ENCODE measurements at regions not wholly inside any gene's neighbourhood (a gene's known extent, or its start where the extent isn't known, plus 50 kb on each side); places are given as distances from the start of the nearest gene placed in this dataset.

DNA sequence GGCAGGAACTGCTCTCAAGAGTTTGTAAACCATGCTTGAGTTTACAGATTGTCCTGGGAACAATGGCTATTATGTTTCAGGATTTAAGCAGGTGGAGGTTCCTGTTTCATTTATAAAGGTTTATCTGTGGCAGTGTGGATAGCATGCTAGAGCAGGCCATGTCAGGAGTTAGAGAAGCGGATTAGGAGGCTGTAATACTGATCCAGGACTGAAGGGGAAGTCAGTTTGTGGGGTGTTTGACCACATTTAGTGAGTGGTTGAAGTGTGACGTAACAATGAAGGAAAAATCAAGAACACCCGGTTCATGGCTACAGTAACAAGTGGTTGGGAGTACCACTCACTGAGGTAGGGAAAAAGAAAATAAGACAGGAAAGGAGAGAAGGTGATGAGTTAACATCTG lies 299.0 kb downstream of the TLR4 start:
- H3K4me3 ChIP-seq = no peak overlapping the region
- no peak overlapping the region for H3K27ac ChIP-seq
- ATAC-seq (no peak), DNase-seq (ENCODE audit: low read depth in 1 of 2, low spot score in 1 of 2) (no peak), FAIRE-seq (no peak)
- H3K4me2 ChIP-seq = no peak overlapping the region
- POLR2A ChIA-PET = no interaction called here
- WGBS (ENCODE audit: missing lambda C conversion rate) = 0% methylated on average over 3 of the region's 3 CpGs
- CTCF ChIA-PET = no interaction called here
- no peaks in the 10 kb centered on the region for H3K9me3 ChIP-seq
- TF ChIP-seq MYC (IDR thresholded peaks at IDR 0.05; ENCODE audit: borderline replicate concordance, low read length) = no peak
- TF ChIP-seq BCL3 (IDR thresholded peaks at IDR 0.05) = no peak
- TF ChIP-seq NR3C1 (IDR thresholded peaks at IDR 0.05) = no peak
- TF ChIP-seq ZFP36 (IDR thresholded peaks at IDR 0.05; ENCODE audit: borderline replicate concordance, partially characterized antibody) = no peak
- no peak for TF ChIP-seq JUN (IDR thresholded peaks at IDR 0.05)
- no peak for TF ChIP-seq CBX2 (IDR thresholded peaks at IDR 0.05; ENCODE audit: borderline replicate concordance, low read depth)
- no peak for TF ChIP-seq EHF (CRISPR knock-in tag; IDR thresholded peaks at IDR 0.05)
- no peak for TF ChIP-seq KDM1A (IDR thresholded peaks at IDR 0.05; ENCODE audit: low read depth)
- no peak for TF ChIP-seq CEBPB (IDR thresholded peaks at IDR 0.05)
- no peak for TF ChIP-seq HOXA7 (CRISPR knock-in tag; IDR thresholded peaks at IDR 0.05)
- TF ChIP-seq, protein P1, sequence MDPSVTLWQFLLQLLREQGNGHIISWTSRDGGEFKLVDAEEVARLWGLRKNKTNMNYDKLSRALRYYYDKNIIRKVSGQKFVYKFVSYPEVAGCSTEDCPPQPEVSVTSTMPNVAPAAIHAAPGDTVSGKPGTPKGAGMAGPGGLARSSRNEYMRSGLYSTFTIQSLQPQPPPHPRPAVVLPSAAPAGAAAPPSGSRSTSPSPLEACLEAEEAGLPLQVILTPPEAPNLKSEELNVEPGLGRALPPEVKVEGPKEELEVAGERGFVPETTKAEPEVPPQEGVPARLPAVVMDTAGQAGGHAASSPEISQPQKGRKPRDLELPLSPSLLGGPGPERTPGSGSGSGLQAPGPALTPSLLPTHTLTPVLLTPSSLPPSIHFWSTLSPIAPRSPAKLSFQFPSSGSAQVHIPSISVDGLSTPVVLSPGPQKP (IDR thresholded peaks at IDR 0.05; ENCODE audit: low read depth, low read length) = no peak
- TF ChIP-seq CHD4 (IDR thresholded peaks at IDR 0.05; ENCODE audit: borderline replicate concordance) = no peak
- no peak for TF ChIP-seq RNF2 (IDR thresholded peaks at IDR 0.05; ENCODE audit: borderline replicate concordance, low read depth)
- TF ChIP-seq SREBF2 (IDR thresholded peaks at IDR 0.05) = no peak
- TF ChIP-seq MAFK (IDR thresholded peaks at IDR 0.05; ENCODE audit: partially characterized antibody) = no peak
- TF ChIP-seq SMC3 (IDR thresholded peaks at IDR 0.05) = no peak
- TF ChIP-seq RAD21 (conservative IDR thresholded peaks at IDR 0.05 in 1 of 2, IDR thresholded peaks at IDR 0.05 in 1 of 2) = no peak
- no peaks in the 10 kb centered on the region for H3K4me1 ChIP-seq

- ChIA-PET POLR2A (no interaction called here), CTCF (interaction anchor here (0.6 kb wide), 2 partner anchors 25 to 320 kb away, joined by 3 read pairs; no protein-coding TSS in a partner anchor)
- Histone ChIP-seq H3K27ac (no peak overlapping the region), H3K9me3 (no peaks in the 10 kb centered on the region), H3K4me2 (no peak overlapping the region), H3K4me1 (no peaks in the 10 kb centered on the region), H3K4me3 (no peak overlapping the region)
- TF ChIP-seq TFCP2L1 (CRISPR knock-in tag; IDR thresholded peaks at IDR 0.05) (no peak), CBX8 (IDR thresholded peaks at IDR 0.05) (no peak)
- ATAC-seq (no peak), FAIRE-seq (no peak), DNase-seq (ENCODE audit: low read depth in 1 of 2, low spot score in 1 of 2) (no peak)
- WGBS (ENCODE audit: missing lambda C conversion rate) = 2% methylated on average over 4 of the region's 4 CpGs
Observed at GRCh38 chr9:118008246-118008645, 304.0 kb downstream of the TLR4 start.

DNA sequence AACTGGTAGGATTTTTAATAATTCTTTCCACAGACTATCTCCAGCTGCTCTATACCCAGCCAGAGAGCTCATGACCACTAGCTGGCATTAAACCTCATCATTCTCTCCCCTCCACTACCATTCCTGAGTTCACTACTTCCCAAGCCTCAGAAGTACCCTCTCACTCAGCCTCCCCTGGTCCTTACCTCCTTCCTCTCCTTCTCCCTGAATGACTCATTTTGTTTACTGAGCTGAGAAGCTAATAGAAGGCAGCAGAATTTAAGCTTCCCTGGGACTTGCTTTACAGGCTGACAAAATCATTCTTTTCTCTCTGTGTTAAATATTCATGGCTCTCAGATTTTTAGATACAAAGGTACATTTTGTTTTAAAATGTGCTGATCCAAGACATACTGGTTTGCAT lies 305.4 kb downstream of the TLR4 start:
- FAIRE-seq = no peak
- no peak overlapping the region for H3K27ac ChIP-seq
- CTCF ChIA-PET = interaction anchor here (0.8 kb wide), 1 partner anchor 41 kb away, joined by 3 read pairs; no protein-coding TSS in a partner anchor

More for the DNA sequence above, 305.4 kb downstream of the TLR4 start:
- Histone ChIP-seq H3K4me1 (no peaks in the 10 kb centered on the region), H3K4me3 (no peak overlapping the region), H3K9me3 (no peaks in the 10 kb centered on the region), H3K4me2 (no peak overlapping the region)
- ATAC-seq = no peak
- POLR2A ChIA-PET = no interaction called here
- DNase-seq (ENCODE audit: low read depth in 1 of 2, low spot score in 1 of 2) = no peak
- TF ChIP-seq EHMT2 (IDR thresholded peaks at IDR 0.05; ENCODE audit: low read depth) (no peak), RARB (CRISPR knock-in tag; IDR thresholded peaks at IDR 0.05) (no peak), GATA3 (IDR thresholded peaks at IDR 0.05; ENCODE audit: borderline replicate concordance) (no peak), NR3C1 (IDR thresholded peaks at IDR 0.05) (no peak), FOXS1 (CRISPR knock-in tag; IDR thresholded peaks at IDR 0.05) (no peak), RAD21 (conservative IDR thresholded peaks at IDR 0.05 in 1 of 2, IDR thresholded peaks at IDR 0.05 in 1 of 2) (no peak), RNF2 (IDR thresholded peaks at IDR 0.05; ENCODE audit: borderline replicate concordance, low read depth) (no peak), POLR2AphosphoS2 (conservative IDR thresholded peaks at IDR 0.05; ENCODE audit: low read length) (no peak), RCOR1 (IDR thresholded peaks at IDR 0.05; ENCODE audit: low read depth, low read length) (no peak), BHLHE40 (IDR thresholded peaks at IDR 0.05; ENCODE audit: low read depth, low read length) (no peak), ZSCAN20 (CRISPR knock-in tag; IDR thresholded peaks at IDR 0.05) (no peak), NFE2L2 (conservative IDR thresholded peaks at IDR 0.05; ENCODE audit: low read length) (no peak), JUN (IDR thresholded peaks at IDR 0.05) (no peak)
- TF ChIP-seq, protein P2, sequence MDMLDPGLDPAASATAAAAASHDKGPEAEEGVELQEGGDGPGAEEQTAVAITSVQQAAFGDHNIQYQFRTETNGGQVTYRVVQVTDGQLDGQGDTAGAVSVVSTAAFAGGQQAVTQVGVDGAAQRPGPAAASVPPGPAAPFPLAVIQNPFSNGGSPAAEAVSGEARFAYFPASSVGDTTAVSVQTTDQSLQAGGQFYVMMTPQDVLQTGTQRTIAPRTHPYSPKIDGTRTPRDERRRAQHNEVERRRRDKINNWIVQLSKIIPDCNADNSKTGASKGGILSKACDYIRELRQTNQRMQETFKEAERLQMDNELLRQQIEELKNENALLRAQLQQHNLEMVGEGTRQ (IDR thresholded peaks at IDR 0.05) = no peak

Measured in A549 (cell line).